IMR-90 (cell line): ENCODE measurements at regions not wholly inside any gene's neighbourhood (a gene's known extent, or its start where the extent isn't known, plus 50 kb on each side); places are given as distances from the start of the nearest gene placed in this dataset.

Source experiments
- ATAC-seq: fragments of 200-7000 bp; cut with Tn5 transposase; 2 replicates; pipeline ENCODE4 v1.9.1; 2020; ENCODE audit warnings: low read depth, mild to moderate bottlenecking, moderate library complexity
- BruUV-seq: library from RNA; stranded (reverse); fragments of 400-500 nt; replicated peaks from 2 replicates; lab custom pipeline; 2021; lab: Mats Ljungman, UMichigan
- CTCF ChIA-PET: fragments of 300-600 bp; formaldehyde crosslinking; extraction: SDS; loops from one replicate; lab custom pipeline; 2021; ENCODE audit warnings: antibody characterized with exemption; lab: Yijun Ruan, JAX
- POLR2A ChIA-PET: fragments of 300-600 bp; sonication (Branson Sonifier 250); formaldehyde crosslinking; loops from one replicate; lab custom pipeline; 2022; ENCODE audit warnings: antibody characterized with exemption; ENCODE audit not compliant: unreplicated experiment; lab: Charles Lee
- DNase-seq: peaks from one replicate; pipeline ENCODE4 v3.0.0; 2013
- H2AFZ ChIP-seq: replicated peaks from 2 replicates; pipeline ENCODE3; 2013; ENCODE audit warnings: low read length, mild to moderate bottlenecking; ENCODE audit not compliant: poor library complexity
- H2AK5ac ChIP-seq: 2 replicates; pipeline ENCODE4 v1.6.1; 2013; ENCODE audit warnings: low read depth, low read length, inconsistent platforms
- H2AK9ac ChIP-seq: replicated peaks from 2 replicates; pipeline ENCODE3; 2013; ENCODE audit warnings: mild to moderate bottlenecking, low read depth, low read length, moderate library complexity; ENCODE audit not compliant: poor library complexity
- H2BK120ac ChIP-seq: 2 replicates; pipeline ENCODE4 v1.6.1; 2013; ENCODE audit warnings: low read depth, low read length, inconsistent platforms
- H2BK15ac ChIP-seq: 3 replicates; pipeline ENCODE4 v1.6.1; 2013; ENCODE audit warnings: low read depth, low read length, inconsistent platforms
- H2BK20ac ChIP-seq: 2 replicates; pipeline ENCODE4 v1.6.1; 2013; ENCODE audit warnings: low read depth, mild to moderate bottlenecking, inconsistent platforms, low read length, moderate library complexity
- H2BK5ac ChIP-seq: 2 replicates; pipeline ENCODE4 v1.6.1; 2013; ENCODE audit warnings: mild to moderate bottlenecking, low read depth, low read length, inconsistent platforms; ENCODE audit not compliant: poor library complexity, severe bottlenecking
- H3K14ac ChIP-seq: replicated peaks from 2 replicates; pipeline ENCODE4 v1.6.1; 2013; ENCODE audit warnings: low read depth, low read length, inconsistent platforms
- H3K18ac ChIP-seq: 2 replicates; pipeline ENCODE4 v1.6.1; 2013; ENCODE audit warnings: low read depth, low read length, control low read depth
- H3K23ac ChIP-seq: 2 replicates; pipeline ENCODE4 v1.6.1; 2013; ENCODE audit warnings: low read depth, low read length, inconsistent platforms
- H3K27ac ChIP-seq: 2 replicates; pipeline ENCODE4 v1.5.1; 2013; ENCODE audit warnings: mild to moderate bottlenecking, control low read depth, low read length; ENCODE audit not compliant: insufficient read depth
- H3K27me3 ChIP-seq: 2 replicates; pipeline ENCODE4 v1.6.1; 2013; ENCODE audit warnings: low read length; ENCODE audit not compliant: control insufficient read depth, insufficient read depth
- H3K36me3 ChIP-seq: 2 replicates; pipeline ENCODE4 v1.6.1; 2013; ENCODE audit warnings: low read length, mixed read lengths; ENCODE audit not compliant: control insufficient read depth, insufficient read depth
- H3K4ac ChIP-seq: 2 replicates; pipeline ENCODE4 v1.6.1; 2013; ENCODE audit warnings: low read depth, low read length, inconsistent platforms
- H3K4me1 ChIP-seq: 2 replicates; pipeline ENCODE4 v1.6.1; 2013; ENCODE audit warnings: low read length, mixed read lengths; ENCODE audit not compliant: control insufficient read depth, insufficient read depth
- H3K4me2 ChIP-seq: 2 replicates; pipeline ENCODE4 v1.6.1; 2013; ENCODE audit warnings: low read depth, mild to moderate bottlenecking, control low read depth, low read length, moderate library complexity
- H3K4me3 ChIP-seq: 2 replicates; pipeline ENCODE4 v1.5.1; 2013; ENCODE audit warnings: low read depth, mild to moderate bottlenecking, control low read depth, low read length, moderate library complexity; ENCODE audit not compliant: insufficient read depth
- H3K56ac ChIP-seq: 2 replicates; pipeline ENCODE4 v1.6.1; 2013; ENCODE audit warnings: low read length, inconsistent platforms; ENCODE audit not compliant: insufficient read depth; ENCODE audit errors: extremely low read depth
- H3K79me1 ChIP-seq, 2 experiments: 2 replicates each; pipeline ENCODE4 v1.6.1; 2013; ENCODE audit warnings: low read length in 2 of 2, inconsistent platforms in 1 of 2, low read depth in 1 of 2
- H3K9ac ChIP-seq: 2 replicates; pipeline ENCODE4 v1.6.1; 2013; ENCODE audit warnings: low read depth, low read length, control low read depth
- H3K9me1 ChIP-seq: 2 replicates; pipeline ENCODE4 v1.6.1; 2013; ENCODE audit warnings: low read length, inconsistent platforms; ENCODE audit not compliant: insufficient read depth
- H3K9me3 ChIP-seq: 2 replicates; pipeline ENCODE4 v1.6.1; 2013; ENCODE audit warnings: low read length; ENCODE audit not compliant: control insufficient read depth, insufficient read depth
- H4K20me1 ChIP-seq: 2 replicates; pipeline ENCODE4 v1.6.1; 2013; ENCODE audit warnings: low read length, inconsistent platforms; ENCODE audit not compliant: insufficient read depth
- H4K5ac ChIP-seq: 2 replicates; pipeline ENCODE4 v1.6.1; 2013; ENCODE audit warnings: mild to moderate bottlenecking, low read depth, low read length, control low read depth
- H4K8ac ChIP-seq, 2 experiments: 2 replicates each; pipeline ENCODE4 v1.6.1; 2013; ENCODE audit warnings: low read depth in 2 of 2, low read length in 2 of 2, control low read depth in 1 of 2, inconsistent platforms in 1 of 2
- H4K91ac ChIP-seq: 2 replicates; pipeline ENCODE4 v1.6.1; 2013; ENCODE audit warnings: low read depth, low read length, inconsistent platforms; ENCODE audit not compliant: insufficient read depth
- POLR2A ChIP-seq: IDR thresholded peaks from 2 replicates; pipeline ENCODE4 v1.6.1; 2012; ENCODE audit warnings: mild to moderate bottlenecking, low read depth, low read length
- WGBS, 2 experiments: methylation state at CpG; one replicate each; pipeline versions ENCODE4 v1.1.5 to v1.1.7; 2013; ENCODE audit warnings: missing lambda C conversion rate in 2 of 2; ENCODE audit not compliant: insufficient read length in 1 of 2; ENCODE audit errors: extremely low coverage in 2 of 2; 5-methylcytosine and 5-hydroxymethylcytosine counted together
- dilution Hi-C: fragments of 300-500 bp; cut with HindIII; formaldehyde crosslinking; loops from one replicate; pipeline ENCODE4 v1.14.3; 2018; ENCODE audit warnings: low sequenced_read_pairs; ENCODE audit not compliant: unreplicated experiment
- in situ Hi-C: fragments of 300-500 bp; cut with MboI; formaldehyde crosslinking; loops from 3 replicates; pipeline ENCODE4 v1.14.3; 2019; ENCODE audit warnings: low sequenced_read_pairs, inconsistent platforms, mixed read lengths
- intact Hi-C: fragments of 100-400 bp; cut with micrococcal nuclease; formaldehyde crosslinking; loops from 2 replicates; pipeline ENCODE4 v1.10.0; 2022

DNA sequence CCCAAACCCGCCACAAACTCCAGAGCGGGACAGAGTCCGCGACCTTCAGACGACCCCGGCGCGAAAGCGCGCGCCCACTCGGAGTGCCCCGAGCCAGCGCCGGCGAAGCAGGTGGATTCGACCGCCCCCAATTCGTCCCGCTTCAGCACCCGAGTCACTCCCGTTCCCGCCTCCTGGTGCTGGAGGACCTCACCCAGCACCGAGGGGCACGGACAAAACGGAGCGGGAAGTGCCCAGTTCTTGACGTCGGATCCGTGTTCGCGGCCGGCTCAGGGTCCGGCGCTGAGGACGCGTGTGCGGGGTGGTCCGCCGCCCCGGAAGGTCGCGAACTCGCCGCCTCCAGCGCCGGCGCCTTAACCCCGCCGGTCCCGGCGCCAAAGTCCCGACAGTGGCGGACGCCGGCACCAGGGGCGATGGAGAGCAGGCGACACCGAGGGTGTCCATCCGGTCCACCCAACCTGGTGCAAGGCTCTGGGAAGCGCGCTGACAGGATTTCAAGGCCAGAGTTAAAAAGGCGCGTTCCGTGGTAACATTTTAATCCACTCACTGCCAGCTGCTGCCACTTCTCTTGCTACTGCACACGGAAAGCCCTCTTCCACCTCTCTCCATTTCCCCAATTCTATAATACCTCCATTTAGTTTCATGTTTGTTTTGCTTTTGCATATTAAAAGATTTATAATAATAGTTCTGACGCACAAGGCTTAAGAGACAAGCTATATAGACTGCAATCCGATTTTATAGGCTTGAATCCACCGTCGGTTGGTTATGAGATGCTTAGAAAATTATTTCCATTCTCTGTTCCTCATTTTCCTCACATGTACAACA lies 240.0 kb upstream of the CPNE8 start:
- Histone ChIP-seq H3K14ac (no peak overlapping the region), H3K56ac (no peak overlapping the region), H2AK5ac (no peak overlapping the region), H3K18ac (no peak overlapping the region), H4K91ac (no peak overlapping the region), H3K9me1 (no peaks in the 10 kb centered on the region), H3K4me2 (no peak overlapping the region), H3K9me3 (peaks cover 8% of the 10 kb centered on the region), H4K8ac (no peak overlapping the region), H2BK5ac (no peak overlapping the region), H2AFZ (no peak overlapping the region), H3K27ac (no peak overlapping the region), H3K23ac (no peak overlapping the region), H3K79me1 (no peaks in the 10 kb centered on the region), H3K4me1 (no peaks in the 10 kb centered on the region), H3K36me3 (no peaks in the 10 kb centered on the region), H2BK120ac (no peak overlapping the region), H4K5ac (no peak overlapping the region), H3K4me3 (no peak overlapping the region), H2AK9ac (no peak overlapping the region), H3K4ac (no peak overlapping the region), H3K9ac (no peak overlapping the region), H2BK20ac (no peak overlapping the region), H4K20me1 (no peaks in the 10 kb centered on the region), H2BK15ac (no peak overlapping the region), H3K27me3 (no peaks in the 10 kb centered on the region)
- in situ Hi-C loops (no loop called here), intact Hi-C loops (no loop called here), dilution Hi-C loops (no loop called here)
- WGBS, 2 experiments, result 7% methylated on average over 45 of the region's 70 CpGs; no CpG with 5 or more reads in 1 of the 2 experiments
- no peak for ATAC-seq
- ChIA-PET POLR2A (no interaction called here), CTCF (no interaction called here)
- BruUV-seq, result no TSS peak
- DNase-seq, result no peak
- no peak for TF ChIP-seq POLR2A
